ENCODE measurements at regions not wholly inside any gene's neighbourhood (a gene's known extent, or its start where the extent isn't known, plus 50 kb on each side); places are given as distances from the start of the nearest gene placed in this dataset.
A peak's percentile ranks its signal among the peaks of the same experiment; 100 is the strongest.

DNA sequence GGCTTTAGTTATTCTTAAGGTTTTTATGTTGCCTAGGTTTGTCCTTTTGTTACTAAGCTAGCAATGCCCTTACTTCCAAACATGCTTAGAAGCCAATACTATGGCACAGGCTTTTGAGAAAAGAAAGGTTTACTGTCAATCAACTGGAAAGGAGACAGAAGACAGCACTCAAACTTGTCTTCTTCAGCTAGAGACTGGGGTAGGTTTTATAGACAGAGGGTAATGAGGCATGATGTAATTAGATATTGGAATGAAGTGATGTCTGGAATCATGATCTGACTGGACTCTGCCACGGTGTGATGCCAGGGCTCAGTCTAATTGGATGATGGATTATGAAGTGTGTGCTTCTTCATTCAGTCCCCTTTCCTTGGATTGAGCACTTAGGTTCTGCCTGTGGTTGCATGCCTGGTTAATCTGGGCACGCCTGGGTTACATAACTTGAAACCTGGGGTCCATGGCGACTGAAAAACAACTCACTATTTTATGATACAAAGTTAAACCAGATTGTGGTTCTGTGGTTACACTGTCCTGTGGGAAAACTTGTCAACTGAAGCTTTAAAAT, 625.8 kb downstream of the BRINP3 start:
- DNase-seq (ENCODE audit: low spot score), result no peak
- ATAC-seq (ENCODE audit: low read depth), result no peak
- Histone ChIP-seq H3K27ac (ENCODE audit: poor library complexity, severe bottlenecking) (no peak overlapping the region), H3K4me1 (ENCODE audit: insufficient read depth, poor library complexity, severe bottlenecking) (no peaks in the 10 kb centered on the region), H3K27me3 (ENCODE audit: insufficient read depth, poor library complexity, severe bottlenecking) (no peaks in the 10 kb centered on the region), H3K36me3 (ENCODE audit: low read depth) (no peaks in the 10 kb centered on the region), H3K9me3 (ENCODE audit: severe bottlenecking) (no peaks in the 10 kb centered on the region), H3K4me3 (ENCODE audit: severe bottlenecking) (no peak overlapping the region)
- TF ChIP-seq, protein P1, sequence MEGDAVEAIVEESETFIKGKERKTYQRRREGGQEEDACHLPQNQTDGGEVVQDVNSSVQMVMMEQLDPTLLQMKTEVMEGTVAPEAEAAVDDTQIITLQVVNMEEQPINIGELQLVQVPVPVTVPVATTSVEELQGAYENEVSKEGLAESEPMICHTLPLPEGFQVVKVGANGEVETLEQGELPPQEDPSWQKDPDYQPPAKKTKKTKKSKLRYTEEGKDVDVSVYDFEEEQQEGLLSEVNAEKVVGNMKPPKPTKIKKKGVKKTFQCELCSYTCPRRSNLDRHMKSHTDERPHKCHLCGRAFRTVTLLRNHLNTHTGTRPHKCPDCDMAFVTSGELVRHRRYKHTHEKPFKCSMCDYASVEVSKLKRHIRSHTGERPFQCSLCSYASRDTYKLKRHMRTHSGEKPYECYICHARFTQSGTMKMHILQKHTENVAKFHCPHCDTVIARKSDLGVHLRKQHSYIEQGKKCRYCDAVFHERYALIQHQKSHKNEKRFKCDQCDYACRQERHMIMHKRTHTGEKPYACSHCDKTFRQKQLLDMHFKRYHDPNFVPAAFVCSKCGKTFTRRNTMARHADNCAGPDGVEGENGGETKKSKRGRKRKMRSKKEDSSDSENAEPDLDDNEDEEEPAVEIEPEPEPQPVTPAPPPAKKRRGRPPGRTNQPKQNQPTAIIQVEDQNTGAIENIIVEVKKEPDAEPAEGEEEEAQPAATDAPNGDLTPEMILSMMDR (IDR thresholded peaks at IDR 0.05; ENCODE audit: poor library complexity, severe bottlenecking), result no peak

DNA sequence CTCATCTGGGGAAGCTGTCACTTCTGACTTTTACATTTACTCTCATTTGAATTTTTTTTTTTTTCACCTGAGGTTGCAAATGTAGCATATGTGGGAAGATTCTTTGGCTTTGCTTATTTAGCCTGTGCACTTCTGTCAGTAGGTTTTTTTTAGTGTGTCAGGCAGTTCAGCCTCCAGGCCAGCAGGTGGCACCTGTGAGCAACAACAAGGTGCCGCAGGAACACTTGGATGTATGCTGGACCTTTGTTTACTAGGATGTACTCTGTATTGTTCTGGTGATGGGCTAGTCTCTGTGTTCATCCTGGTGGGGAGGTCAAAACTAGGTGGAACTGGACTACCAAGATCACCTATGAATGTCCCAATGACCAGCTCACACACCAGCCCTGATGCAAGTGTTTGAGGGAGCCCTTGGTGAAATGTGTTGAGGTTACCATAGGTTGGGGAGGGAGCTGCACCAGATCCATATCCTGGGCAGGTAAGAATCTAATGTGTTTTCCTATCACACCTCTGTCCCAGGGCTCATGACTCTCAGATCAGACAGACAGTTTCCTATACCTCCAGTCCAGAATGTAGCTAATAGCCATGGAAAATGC, 618.2 kb downstream of the BRINP3 start:
- no peaks in the 10 kb centered on the region for H3K4me1 ChIP-seq (ENCODE audit: insufficient read depth, poor library complexity, severe bottlenecking)
- H3K9me3 ChIP-seq (ENCODE audit: severe bottlenecking), result no peaks in the 10 kb centered on the region
- no peaks in the 10 kb centered on the region for H3K36me3 ChIP-seq (ENCODE audit: low read depth)
- no peak overlapping the region for H3K27ac ChIP-seq (ENCODE audit: poor library complexity, severe bottlenecking)
- ATAC-seq (ENCODE audit: low read depth), result no peak
- H3K4me3 ChIP-seq (ENCODE audit: severe bottlenecking), result no peak overlapping the region
- DNase-seq (ENCODE audit: low spot score), result no peak
- TF ChIP-seq, protein P1 (IDR thresholded peaks at IDR 0.05; ENCODE audit: poor library complexity, severe bottlenecking), result peak; percentile 49
- no peaks in the 10 kb centered on the region for H3K27me3 ChIP-seq (ENCODE audit: insufficient read depth, poor library complexity, severe bottlenecking)

DNA sequence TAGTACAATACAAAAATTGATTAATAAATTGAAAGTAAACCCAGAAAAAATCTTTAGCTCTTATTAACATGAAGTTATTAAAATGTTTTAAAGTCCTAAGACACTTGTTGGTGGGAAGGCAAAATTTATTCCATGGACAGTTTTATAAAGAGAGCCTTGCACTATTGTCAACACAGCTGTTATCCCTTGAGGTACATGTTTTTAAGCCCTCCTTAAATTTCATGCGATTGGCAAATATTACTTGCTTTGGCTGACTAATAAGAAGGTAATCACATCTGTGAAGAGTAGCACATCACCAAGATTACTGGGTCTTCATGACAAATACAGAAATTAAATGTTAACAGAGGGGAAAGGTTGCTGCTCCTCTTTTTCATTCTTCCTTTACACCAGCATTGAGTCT, 611.1 kb downstream of the BRINP3 start:
- ATAC-seq (ENCODE audit: low read depth), result no peak
- Histone ChIP-seq H3K4me3 (ENCODE audit: severe bottlenecking) (no peak overlapping the region), H3K27ac (ENCODE audit: poor library complexity, severe bottlenecking) (no peak overlapping the region), H3K4me1 (ENCODE audit: insufficient read depth, poor library complexity, severe bottlenecking) (no peaks in the 10 kb centered on the region), H3K9me3 (ENCODE audit: severe bottlenecking) (no peaks in the 10 kb centered on the region), H3K36me3 (ENCODE audit: low read depth) (no peaks in the 10 kb centered on the region), H3K27me3 (ENCODE audit: insufficient read depth, poor library complexity, severe bottlenecking) (peaks cover 11% of the 10 kb centered on the region)
- TF ChIP-seq, protein P1 (IDR thresholded peaks at IDR 0.05; ENCODE audit: poor library complexity, severe bottlenecking), result no peak
- DNase-seq (ENCODE audit: low spot score), result no peak

GRCh38 chr1:189868021-189868420, 609.6 kb downstream of the BRINP3 start:
- ATAC-seq (ENCODE audit: low read depth) (no peak), DNase-seq (ENCODE audit: low spot score) (no peak)
- TF ChIP-seq, protein P1 (IDR thresholded peaks at IDR 0.05; ENCODE audit: poor library complexity, severe bottlenecking), result no peak
- Histone ChIP-seq H3K9me3 (ENCODE audit: severe bottlenecking) (no peaks in the 10 kb centered on the region), H3K27me3 (ENCODE audit: insufficient read depth, poor library complexity, severe bottlenecking) (peaks cover 11% of the 10 kb centered on the region), H3K4me1 (ENCODE audit: insufficient read depth, poor library complexity, severe bottlenecking) (no peaks in the 10 kb centered on the region), H3K36me3 (ENCODE audit: low read depth) (no peaks in the 10 kb centered on the region), H3K4me3 (ENCODE audit: severe bottlenecking) (no peak overlapping the region), H3K27ac (ENCODE audit: poor library complexity, severe bottlenecking) (no peak overlapping the region)

DNA sequence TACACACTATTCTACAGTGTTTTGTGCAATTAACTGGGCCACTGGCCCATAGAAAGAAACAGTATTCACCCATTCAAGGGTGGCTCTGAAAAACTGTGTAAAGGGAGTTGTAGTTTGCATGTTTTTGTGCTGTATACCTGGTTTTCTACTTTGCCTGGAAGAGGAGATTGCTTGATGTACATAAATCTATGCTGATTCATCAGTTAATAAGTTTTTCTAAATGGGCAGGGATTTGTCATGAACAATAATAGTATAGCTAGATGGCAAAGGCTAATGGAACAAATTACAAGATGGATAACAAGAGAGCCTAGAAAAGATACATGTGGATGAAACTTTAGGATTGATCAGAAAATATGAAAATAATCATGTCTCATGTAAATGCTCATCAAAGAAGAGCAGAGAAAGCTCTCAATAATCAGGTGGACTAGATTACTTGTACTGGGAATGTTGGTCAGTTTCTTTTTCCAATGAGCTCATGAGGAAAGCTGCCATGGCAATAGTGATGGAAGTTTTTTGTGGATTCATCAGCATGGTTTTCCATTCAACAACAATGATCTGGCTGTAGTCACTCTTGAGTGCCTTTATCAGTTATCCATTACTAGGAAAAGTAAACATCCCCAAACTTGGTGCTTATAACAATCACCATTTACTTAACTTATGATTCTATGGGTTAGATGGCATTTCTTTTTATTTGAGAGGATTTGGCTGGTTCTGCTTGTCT, 602.8 kb downstream of the BRINP3 start:
- Histone ChIP-seq H3K27me3 (ENCODE audit: insufficient read depth, poor library complexity, severe bottlenecking) (no peaks in the 10 kb centered on the region), H3K27ac (ENCODE audit: poor library complexity, severe bottlenecking) (no peak overlapping the region), H3K4me3 (ENCODE audit: severe bottlenecking) (no peak overlapping the region), H3K4me1 (ENCODE audit: insufficient read depth, poor library complexity, severe bottlenecking) (no peaks in the 10 kb centered on the region), H3K36me3 (ENCODE audit: low read depth) (no peaks in the 10 kb centered on the region), H3K9me3 (ENCODE audit: severe bottlenecking) (no peaks in the 10 kb centered on the region)
- TF ChIP-seq, protein P1 (IDR thresholded peaks at IDR 0.05; ENCODE audit: poor library complexity, severe bottlenecking), result no peak
- DNase-seq (ENCODE audit: low spot score), result no peak
- no peak for ATAC-seq (ENCODE audit: low read depth)
